SK-N-MC (cell line): ENCODE measurements at regions not wholly inside any gene's neighbourhood (a gene's known extent, or its start where the extent isn't known, plus 50 kb on each side); places are given as distances from the start of the nearest gene placed in this dataset.

ENCODE experiments used
- EZH2 ChIP-seq: fragments of 200-600 bp; sonication (generic); IDR thresholded peaks from one replicate; pipeline ENCODE4 v1.6.1; 2017; ENCODE audit warnings: antibody characterized with exemption
- FOXP2 ChIP-seq: optimal IDR thresholded peaks from 2 replicates; pipeline ENCODE3; 2011; ENCODE audit warnings: mild to moderate bottlenecking, moderate library complexity; ENCODE audit not compliant: insufficient read depth; ENCODE audit errors: extremely low read length, control extremely low read depth
- POLR2AphosphoS5 ChIP-seq: IDR thresholded peaks from 2 replicates; pipeline ENCODE4 v1.6.1; 2012; ENCODE audit warnings: mild to moderate bottlenecking, low read depth, low read length, borderline replicate concordance

DNA sequence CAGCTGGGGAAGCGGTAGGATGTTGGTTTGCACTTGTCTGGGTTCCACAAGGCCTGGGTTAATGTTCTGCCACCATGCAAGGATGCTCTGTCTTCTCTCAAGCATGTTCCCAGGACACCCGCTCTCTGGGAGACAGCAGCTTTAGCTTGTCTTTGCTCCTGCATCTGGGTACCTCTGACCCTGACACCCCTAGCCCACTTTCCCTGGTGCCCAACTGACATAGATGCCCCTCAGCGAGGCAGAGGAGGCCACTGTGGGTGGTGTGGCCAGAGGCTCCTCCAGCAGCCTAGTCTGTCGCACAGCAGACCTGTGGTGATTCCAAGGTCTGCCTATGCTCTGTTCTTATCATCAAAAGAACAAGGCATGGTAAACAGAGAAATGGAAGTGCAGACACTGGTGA is 83.6 kb upstream of the ALDH1L1 start:
- TF ChIP-seq EZH2: no peak
- TF ChIP-seq POLR2AphosphoS5: no peak
- no peak for TF ChIP-seq FOXP2
